Panc1 (cell line): ENCODE measurements at regions not wholly inside any gene's neighbourhood (a gene's known extent, or its start where the extent isn't known, plus 50 kb on each side); places are given as distances from the start of the nearest gene placed in this dataset.

Experiments used
- ATAC-seq: fragments of 200-7000 bp; cut with Tn5 transposase; 2 replicates; pipeline ENCODE4 v1.9.1; 2020; ENCODE audit warnings: mild to moderate bottlenecking, moderate library complexity
- BruUV-seq: library from RNA; stranded (reverse); fragments of 400-500 nt; replicated peaks from 2 replicates; lab custom pipeline; 2021; lab: Mats Ljungman, UMichigan
- CTCF ChIA-PET: fragments of 300-600 bp; sonication (Branson Sonifier 250); formaldehyde crosslinking; loops from one replicate; lab custom pipeline; 2022; ENCODE audit warnings: antibody characterized with exemption; lab: Charles Lee
- POLR2A ChIA-PET: fragments of 300-600 bp; sonication (Branson Sonifier 250); formaldehyde crosslinking; loops from one replicate; lab custom pipeline; 2022; ENCODE audit warnings: antibody characterized with exemption; lab: Charles Lee
- DNase-seq: peaks from one replicate; pipeline ENCODE4 v3.0.0-alpha.2; 2010; ENCODE audit warnings: low read depth, low spot score
- H3K27ac ChIP-seq: 2 replicates; pipeline ENCODE4 v1.5.1; 2011; ENCODE audit warnings: mild to moderate bottlenecking, low read length, inconsistent platforms
- H3K27me3 ChIP-seq: fragments of 200-500 bp; sonication (Bioruptor generic); 2 replicates; pipeline ENCODE4 v1.6.0; 2014; ENCODE audit warnings: low read length, inconsistent platforms; ENCODE audit not compliant: control insufficient read depth, insufficient read depth
- H3K36me3 ChIP-seq: fragments of 200-500 bp; sonication (Bioruptor generic); 2 replicates; pipeline ENCODE4 v1.5.1; 2014; ENCODE audit warnings: inconsistent platforms, mild to moderate bottlenecking, low read length, moderate library complexity; ENCODE audit not compliant: control insufficient read depth, insufficient read depth
- H3K4me1 ChIP-seq: 2 replicates; pipeline ENCODE4 v1.5.1; 2011; ENCODE audit warnings: inconsistent platforms, mild to moderate bottlenecking, low read length, moderate library complexity; ENCODE audit not compliant: control insufficient read depth, insufficient read depth
- H3K4me3 ChIP-seq, 2 experiments: 2 replicates each; pipeline ENCODE4 v1.5.1; 2011 to 2012; ENCODE audit warnings: low read depth in 2 of 2, low read length in 2 of 2, mild to moderate bottlenecking in 2 of 2, inconsistent platforms in 1 of 2, moderate library complexity in 1 of 2
- H3K9me3 ChIP-seq: fragments of 200-500 bp; sonication (Bioruptor generic); 2 replicates; pipeline ENCODE4 v1.5.1; 2014; ENCODE audit warnings: low read depth, mild to moderate bottlenecking, inconsistent platforms, low read length, moderate library complexity; ENCODE audit not compliant: control insufficient read depth, insufficient read depth
- CTCF ChIP-seq: fragments of 450-650 bp; IDR thresholded peaks from 2 replicates; pipeline ENCODE4 v1.5.1; 2017; ENCODE audit warnings: mild to moderate bottlenecking
- POLR2AphosphoS5 ChIP-seq: IDR thresholded peaks from 2 replicates; pipeline ENCODE4 v1.6.1; 2012; ENCODE audit warnings: mild to moderate bottlenecking, low read depth, low read length, moderate library complexity
- REST ChIP-seq, 2 experiments: IDR thresholded peaks; 2 replicates each; pipeline ENCODE4 v1.6.1; 2011 to 2012; ENCODE audit warnings: low read depth in 2 of 2, control low read depth in 1 of 2, low read length in 1 of 2, mild to moderate bottlenecking in 1 of 2, moderate library complexity in 1 of 2; ENCODE audit not compliant: insufficient read depth in 1 of 2
- SIN3A ChIP-seq: IDR thresholded peaks from 2 replicates; pipeline ENCODE4 v1.6.1; 2012; ENCODE audit warnings: low read depth, mild to moderate bottlenecking, low read length, moderate library complexity, borderline replicate concordance; ENCODE audit not compliant: insufficient read depth
- TCF7L2 ChIP-seq: IDR thresholded peaks from 2 replicates; pipeline ENCODE4 v1.6.1; 2011; ENCODE audit warnings: mild to moderate bottlenecking, low read depth, low read length, inconsistent platforms
- in situ Hi-C: cut with HindIII; loops from 2 replicates; pipeline ENCODE4 v1.10.0; 2016; ENCODE audit warnings: low sequenced_read_pairs, low pct_unique_long_range_greater_than_20kb
- intact Hi-C: fragments of 100-400 bp; cut with micrococcal nuclease; formaldehyde crosslinking; loops from one replicate; pipeline ENCODE4 v1.10.0; 2022; ENCODE audit not compliant: unreplicated experiment

- Histone ChIP-seq H3K9me3 (no peaks in the 10 kb centered on the region), H3K4me3 (no peak overlapping the region), H3K4me1 (no peaks in the 10 kb centered on the region), H3K36me3 (no peaks in the 10 kb centered on the region), H3K27me3 (no peaks in the 10 kb centered on the region), H3K27ac (no peak overlapping the region)
- ChIA-PET POLR2A (no interaction called here), CTCF (interaction anchor here (0.6 kb wide), 1 partner anchor 850 kb away, joined by 5 read pairs; no protein-coding TSS in a partner anchor)
- in situ Hi-C loops: no loop called here
- no TSS peak for BruUV-seq
- no peak for TF ChIP-seq SIN3A
- no peak for TF ChIP-seq CTCF
- TF ChIP-seq REST (IDR thresholded peaks at IDR 0.05; ENCODE audit: insufficient read depth in 1 of 2, low read depth in 2 of 2, low read length in 1 of 2): no peak
- no peak for TF ChIP-seq POLR2AphosphoS5
- TF ChIP-seq TCF7L2: no peak
- ATAC-seq (no peak), DNase-seq (no peak)
- intact Hi-C loops: no loop called here
These were observed 403.3 kb upstream of the SMIM21 start for GRCh38 chr18:75830828-75831227.

GRCh38 chr18:75829091-75829490, 401.6 kb upstream of the SMIM21 start:
- ATAC-seq: no peak
- intact Hi-C loops (no loop called here), in situ Hi-C loops (no loop called here)
- BruUV-seq: no TSS peak
- Histone ChIP-seq H3K4me3 (no peak overlapping the region), H3K36me3 (no peaks in the 10 kb centered on the region), H3K27me3 (no peaks in the 10 kb centered on the region), H3K27ac (no peak overlapping the region), H3K9me3 (no peaks in the 10 kb centered on the region), H3K4me1 (no peaks in the 10 kb centered on the region)
- no peak for DNase-seq
- ChIA-PET POLR2A (no interaction called here), CTCF (no interaction called here)
- no peak for TF ChIP-seq POLR2AphosphoS5
- no peak for TF ChIP-seq TCF7L2
- no peak for TF ChIP-seq SIN3A
- no peak for TF ChIP-seq CTCF
- TF ChIP-seq REST (IDR thresholded peaks at IDR 0.05; ENCODE audit: insufficient read depth in 1 of 2, low read depth in 2 of 2, low read length in 1 of 2): no peak
